ENCODE measurements at regions not wholly inside any gene's neighbourhood (a gene's known extent, or its start where the extent isn't known, plus 50 kb on each side); places are given as distances from the start of the nearest gene placed in this dataset.

- Histone ChIP-seq H3K4me3 (ENCODE audit: low read depth, low read length, poor library complexity, severe bottlenecking) (no peak overlapping the region), H3K27ac (ENCODE audit: low read depth, low read length, poor library complexity, severe bottlenecking) (no peak overlapping the region), H3K36me3 (ENCODE audit: insufficient read depth, low read length, poor library complexity, severe bottlenecking) (no peaks in the 10 kb centered on the region), H3K9me3 (ENCODE audit: low read depth, low read length, poor library complexity, severe bottlenecking) (no peaks in the 10 kb centered on the region), H3K27me3 (replicated peaks; ENCODE audit: insufficient read depth, low read depth, low read length, poor library complexity) (no peaks in the 10 kb centered on the region), H3K4me1 (ENCODE audit: insufficient read depth, low read length, poor library complexity, severe bottlenecking) (peaks cover 10% of the 10 kb centered on the region)
- ChIA-PET POLR2A (ENCODE audit: low non-redundant PET) (no interaction called here), CTCF (no interaction called here)
- intact Hi-C loops (cut with micrococcal nuclease; ENCODE audit: unreplicated experiment): no loop called here
- no TSS peak for BruUV-seq (replicated peaks)
- DNase-seq (ENCODE audit: low spot score): no peak
- TF ChIP-seq CTCF (conservative IDR thresholded peaks at IDR 0.05; ENCODE audit: low read depth, low read length): no peak
- TF ChIP-seq EZH2 (IDR thresholded peaks at IDR 0.05; ENCODE audit: borderline replicate concordance, low read depth, low read length, poor library complexity, severe bottlenecking): no peak
Measured at GRCh38 chr22:27125539-27125938, 468.2 kb downstream of the MIAT start.

- H3K27me3 ChIP-seq (replicated peaks; ENCODE audit: insufficient read depth, low read depth, low read length, poor library complexity): no peaks in the 10 kb centered on the region
- no peaks in the 10 kb centered on the region for H3K9me3 ChIP-seq (ENCODE audit: low read depth, low read length, poor library complexity, severe bottlenecking)
- no peak for DNase-seq (ENCODE audit: low spot score)
- H3K27ac ChIP-seq (ENCODE audit: low read depth, low read length, poor library complexity, severe bottlenecking): no peak overlapping the region
- ChIA-PET POLR2A (ENCODE audit: low non-redundant PET) (no interaction called here), CTCF (no interaction called here)
- no TSS peak for BruUV-seq (replicated peaks)
- intact Hi-C loops (cut with micrococcal nuclease; ENCODE audit: unreplicated experiment): no loop called here
- H3K4me3 ChIP-seq (ENCODE audit: low read depth, low read length, poor library complexity, severe bottlenecking): no peak overlapping the region
- H3K4me1 ChIP-seq (ENCODE audit: insufficient read depth, low read length, poor library complexity, severe bottlenecking): peaks cover 11% of the 10 kb centered on the region
- H3K36me3 ChIP-seq (ENCODE audit: insufficient read depth, low read length, poor library complexity, severe bottlenecking): no peaks in the 10 kb centered on the region
- TF ChIP-seq CTCF (conservative IDR thresholded peaks at IDR 0.05; ENCODE audit: low read depth, low read length) (no peak), EZH2 (IDR thresholded peaks at IDR 0.05; ENCODE audit: borderline replicate concordance, low read depth, low read length, poor library complexity, severe bottlenecking) (no peak)
Measured at GRCh38 chr22:27127911-27128310, 470.5 kb downstream of the MIAT start.

- H3K4me1 ChIP-seq (ENCODE audit: insufficient read depth, low read length, poor library complexity, severe bottlenecking): peaks cover 18% of the 10 kb centered on the region
- H3K27ac ChIP-seq (ENCODE audit: low read depth, low read length, poor library complexity, severe bottlenecking): no peak overlapping the region
- DNase-seq (ENCODE audit: low spot score): peak; percentile 43
- H3K4me3 ChIP-seq (ENCODE audit: low read depth, low read length, poor library complexity, severe bottlenecking): no peak overlapping the region
- H3K9me3 ChIP-seq (ENCODE audit: low read depth, low read length, poor library complexity, severe bottlenecking): no peaks in the 10 kb centered on the region
- intact Hi-C loops (cut with micrococcal nuclease; ENCODE audit: unreplicated experiment): no loop called here
- BruUV-seq (replicated peaks): no TSS peak
- CTCF ChIA-PET: no interaction called here
- POLR2A ChIA-PET (ENCODE audit: low non-redundant PET): no interaction called here
- no peaks in the 10 kb centered on the region for H3K36me3 ChIP-seq (ENCODE audit: insufficient read depth, low read length, poor library complexity, severe bottlenecking)
- TF ChIP-seq CTCF (conservative IDR thresholded peaks at IDR 0.05; ENCODE audit: low read depth, low read length) (no peak), EZH2 (IDR thresholded peaks at IDR 0.05; ENCODE audit: borderline replicate concordance, low read depth, low read length, poor library complexity, severe bottlenecking) (no peak)
- H3K27me3 ChIP-seq (replicated peaks; ENCODE audit: insufficient read depth, low read depth, low read length, poor library complexity): no peaks in the 10 kb centered on the region
Measured at GRCh38 chr22:27128461-27129085, 471.2 kb downstream of the MIAT start.

All from A673 (cell line).